ENCODE measurements at regions not wholly inside any gene's neighbourhood (a gene's known extent, or its start where the extent isn't known, plus 50 kb on each side); places are given as distances from the start of the nearest gene placed in this dataset.

GRCh38 chr7:82690929-82691328 lies 247.4 kb upstream of the CACNA2D1 start:
- TF ChIP-seq CTCF (IDR thresholded peaks at IDR 0.05; ENCODE audit: low read depth, low read length) = no peak
- Histone ChIP-seq H3K27ac (no peak overlapping the region), H3K4me1 (ENCODE audit: low read depth) (no peaks in the 10 kb centered on the region), H3K27me3 (no peaks in the 10 kb centered on the region), H3K36me3 (no peaks in the 10 kb centered on the region), H3K9me3 (ENCODE audit: low read depth) (no peaks in the 10 kb centered on the region), H3K4me3 (no peak overlapping the region)
- no peak for DNase-seq (ENCODE audit: low read depth in 1 of 2, low spot score in 1 of 2)

GRCh38 chr7:82685214-82685613 lies 241.6 kb upstream of the CACNA2D1 start:
- no peak for TF ChIP-seq CTCF (IDR thresholded peaks at IDR 0.05; ENCODE audit: low read depth, low read length)
- no peaks in the 10 kb centered on the region for H3K4me1 ChIP-seq (ENCODE audit: low read depth)
- no peaks in the 10 kb centered on the region for H3K9me3 ChIP-seq (ENCODE audit: low read depth)
- no peak overlapping the region for H3K27ac ChIP-seq
- H3K27me3 ChIP-seq = no peaks in the 10 kb centered on the region
- no peaks in the 10 kb centered on the region for H3K36me3 ChIP-seq
- DNase-seq (ENCODE audit: low read depth in 1 of 2, low spot score in 1 of 2) = no peak
- no peak overlapping the region for H3K4me3 ChIP-seq

GRCh38 chr7:82678716-82679115 lies 235.1 kb upstream of the CACNA2D1 start:
- DNase-seq (ENCODE audit: low read depth in 1 of 2, low spot score in 1 of 2) = no peak
- TF ChIP-seq CTCF (IDR thresholded peaks at IDR 0.05; ENCODE audit: low read depth, low read length) = no peak
- no peaks in the 10 kb centered on the region for H3K4me1 ChIP-seq (ENCODE audit: low read depth)
- no peaks in the 10 kb centered on the region for H3K9me3 ChIP-seq (ENCODE audit: low read depth)
- no peak overlapping the region for H3K4me3 ChIP-seq
- no peaks in the 10 kb centered on the region for H3K27me3 ChIP-seq
- H3K27ac ChIP-seq = no peak overlapping the region
- no peaks in the 10 kb centered on the region for H3K36me3 ChIP-seq

- H3K27me3 ChIP-seq = no peaks in the 10 kb centered on the region
- no peaks in the 10 kb centered on the region for H3K36me3 ChIP-seq
- no peak for DNase-seq (ENCODE audit: low read depth in 1 of 2, low spot score in 1 of 2)
- H3K9me3 ChIP-seq (ENCODE audit: low read depth) = no peaks in the 10 kb centered on the region
- no peak overlapping the region for H3K4me3 ChIP-seq
- no peaks in the 10 kb centered on the region for H3K4me1 ChIP-seq (ENCODE audit: low read depth)
- H3K27ac ChIP-seq = no peak overlapping the region
- TF ChIP-seq CTCF (IDR thresholded peaks at IDR 0.05; ENCODE audit: low read depth, low read length) = no peak
Measured at GRCh38 chr7:82678259-82678658, 234.7 kb upstream of the CACNA2D1 start.

- no peak overlapping the region for H3K4me3 ChIP-seq
- H3K27ac ChIP-seq = no peak overlapping the region
- TF ChIP-seq CTCF (IDR thresholded peaks at IDR 0.05; ENCODE audit: low read depth, low read length) = no peak
- no peaks in the 10 kb centered on the region for H3K9me3 ChIP-seq (ENCODE audit: low read depth)
- DNase-seq (ENCODE audit: low read depth in 1 of 2, low spot score in 1 of 2) = peak; percentile 3 to 5
- H3K4me1 ChIP-seq (ENCODE audit: low read depth) = no peaks in the 10 kb centered on the region
- H3K36me3 ChIP-seq = no peaks in the 10 kb centered on the region
- no peaks in the 10 kb centered on the region for H3K27me3 ChIP-seq
Measured at GRCh38 chr7:82677493-82677892, 233.9 kb upstream of the CACNA2D1 start.

Data from cardiac muscle cell (in vitro differentiated cells and primary cell).